Activated T-cell treated with anti-CD3 and anti-CD28 coated beads, Interleukin-2, amount 50 U/mL, for 24 hours (primary cell): ENCODE measurements at regions not wholly inside any gene's neighbourhood (a gene's known extent, or its start where the extent isn't known, plus 50 kb on each side); places are given as distances from the start of the nearest gene placed in this dataset.

Experiments used
- DNase-seq: peaks from one replicate; pipeline ENCODE4 v3.0.0-alpha.2; 2020
- H3K27ac Mint-ChIP-seq: 2 replicates; pipeline ENCODE4 v1.8.0; 2020; ENCODE audit warnings: mild to moderate bottlenecking, mixed read lengths
- H3K27me3 Mint-ChIP-seq: 2 replicates; pipeline ENCODE4 v1.8.0; 2020; ENCODE audit warnings: mixed read lengths
- H3K36me3 Mint-ChIP-seq: 2 replicates; pipeline ENCODE4 v1.8.0; 2020; ENCODE audit warnings: low read depth, mixed read lengths
- H3K4me1 Mint-ChIP-seq: 2 replicates; pipeline ENCODE4 v1.8.0; 2020; ENCODE audit warnings: low read depth, mixed read lengths
- H3K4me3 Mint-ChIP-seq: 2 replicates; pipeline ENCODE4 v1.8.0; 2020; ENCODE audit warnings: mild to moderate bottlenecking, moderate library complexity, mixed read lengths
- H3K9me3 Mint-ChIP-seq: 2 replicates; pipeline ENCODE4 v1.8.0; 2020; ENCODE audit warnings: mixed read lengths

- DNase-seq = no peak
- peaks cover 2% of the 10 kb centered on the region for H3K9me3 Mint-ChIP-seq
- peaks cover 10% of the 10 kb centered on the region for H3K4me1 Mint-ChIP-seq
- no peak overlapping the region for H3K27ac Mint-ChIP-seq
- no peak overlapping the region for H3K4me3 Mint-ChIP-seq
- H3K27me3 Mint-ChIP-seq = no peaks in the 10 kb centered on the region
- no peaks in the 10 kb centered on the region for H3K36me3 Mint-ChIP-seq
Observed at GRCh38 chr14:65920996-65921395, 508.5 kb downstream of the FUT8 start.

- no peak overlapping the region for H3K27ac Mint-ChIP-seq
- peaks cover 18% of the 10 kb centered on the region for H3K4me1 Mint-ChIP-seq
- H3K36me3 Mint-ChIP-seq = no peaks in the 10 kb centered on the region
- no peak overlapping the region for H3K4me3 Mint-ChIP-seq
- DNase-seq = no peak
- H3K27me3 Mint-ChIP-seq = no peaks in the 10 kb centered on the region
- no peaks in the 10 kb centered on the region for H3K9me3 Mint-ChIP-seq
Observed at GRCh38 chr14:65922142-65922541, 509.6 kb downstream of the FUT8 start.

- peaks cover 45% of the 10 kb centered on the region for H3K4me1 Mint-ChIP-seq
Observed at GRCh38 chr14:65926504-65926903, 514.0 kb downstream of the FUT8 start.

GRCh38 chr14:65926935-65927700 is 514.6 kb downstream of the FUT8 start:
- DNase-seq = no peak
- peak overlapping the region; percentile 54 for H3K27ac Mint-ChIP-seq
- H3K4me1 Mint-ChIP-seq = peaks cover 45% of the 10 kb centered on the region
- no peaks in the 10 kb centered on the region for H3K36me3 Mint-ChIP-seq
- no peaks in the 10 kb centered on the region for H3K9me3 Mint-ChIP-seq
- H3K27me3 Mint-ChIP-seq = no peaks in the 10 kb centered on the region
- no peak overlapping the region for H3K4me3 Mint-ChIP-seq

More at GRCh38 chr14:65926504-65926903, 514.0 kb downstream of the FUT8 start:
- Mint-ChIP-seq H3K9me3 (no peaks in the 10 kb centered on the region), H3K27ac (no peak overlapping the region), H3K36me3 (no peaks in the 10 kb centered on the region), H3K4me3 (no peak overlapping the region), H3K27me3 (no peaks in the 10 kb centered on the region)
- DNase-seq = no peak

GRCh38 chr14:65927931-65928356 is 515.4 kb downstream of the FUT8 start:
- peak; percentile 76 for DNase-seq
- Mint-ChIP-seq H3K27ac (peak overlapping the region; percentile 76), H3K9me3 (no peaks in the 10 kb centered on the region), H3K27me3 (no peaks in the 10 kb centered on the region), H3K36me3 (no peaks in the 10 kb centered on the region), H3K4me3 (peak overlapping the region; percentile 54), H3K4me1 (peaks cover 42% of the 10 kb centered on the region)

- Mint-ChIP-seq H3K4me3 (no peak overlapping the region), H3K4me1 (peaks cover 42% of the 10 kb centered on the region), H3K9me3 (no peaks in the 10 kb centered on the region), H3K27ac (peak overlapping the region; percentile 76), H3K27me3 (no peaks in the 10 kb centered on the region), H3K36me3 (no peaks in the 10 kb centered on the region)
- no peak for DNase-seq
Observed at GRCh38 chr14:65928995-65929394, 516.5 kb downstream of the FUT8 start.

- Mint-ChIP-seq H3K27me3 (no peaks in the 10 kb centered on the region), H3K27ac (no peak overlapping the region), H3K9me3 (peaks cover 9% of the 10 kb centered on the region), H3K36me3 (peaks cover 4% of the 10 kb centered on the region), H3K4me1 (peaks cover 34% of the 10 kb centered on the region), H3K4me3 (no peak overlapping the region)
- no peak for DNase-seq
Observed at GRCh38 chr14:65933400-65934069, 521.0 kb downstream of the FUT8 start.

GRCh38 chr14:65934070-65934435 is 521.5 kb downstream of the FUT8 start:
- H3K27ac Mint-ChIP-seq = no peak overlapping the region
- peaks cover 32% of the 10 kb centered on the region for H3K4me1 Mint-ChIP-seq
- H3K27me3 Mint-ChIP-seq = no peaks in the 10 kb centered on the region
- peaks cover 4% of the 10 kb centered on the region for H3K36me3 Mint-ChIP-seq
- H3K9me3 Mint-ChIP-seq = peaks cover 9% of the 10 kb centered on the region
- H3K4me3 Mint-ChIP-seq = no peak overlapping the region
- no peak for DNase-seq

- no peak for DNase-seq
- Mint-ChIP-seq H3K36me3 (peaks cover 4% of the 10 kb centered on the region), H3K27ac (peak overlapping the region; percentile 85), H3K9me3 (peaks cover 9% of the 10 kb centered on the region), H3K4me1 (peaks cover 39% of the 10 kb centered on the region), H3K27me3 (no peaks in the 10 kb centered on the region), H3K4me3 (no peak overlapping the region)
Observed at GRCh38 chr14:65936342-65936975, 523.9 kb downstream of the FUT8 start.

- H3K27me3 Mint-ChIP-seq = no peaks in the 10 kb centered on the region
- H3K9me3 Mint-ChIP-seq = peaks cover 9% of the 10 kb centered on the region
- peak overlapping the region; percentile 18 for H3K4me3 Mint-ChIP-seq
- peaks cover 39% of the 10 kb centered on the region for H3K4me1 Mint-ChIP-seq
- H3K27ac Mint-ChIP-seq = peak overlapping the region; percentile 85
- peaks cover 4% of the 10 kb centered on the region for H3K36me3 Mint-ChIP-seq
- DNase-seq = no peak
Observed at GRCh38 chr14:65937079-65937959, 524.8 kb downstream of the FUT8 start.

GRCh38 chr14:65937960-65938316 is 525.4 kb downstream of the FUT8 start:
- Mint-ChIP-seq H3K9me3 (peaks cover 9% of the 10 kb centered on the region), H3K36me3 (peaks cover 4% of the 10 kb centered on the region), H3K27me3 (no peaks in the 10 kb centered on the region), H3K4me1 (peaks cover 39% of the 10 kb centered on the region), H3K27ac (peak overlapping the region; percentile 85), H3K4me3 (no peak overlapping the region)
- no peak for DNase-seq

- Mint-ChIP-seq H3K4me1 (peaks cover 46% of the 10 kb centered on the region), H3K4me3 (no peak overlapping the region)
Observed at GRCh38 chr14:65938738-65939137, 526.2 kb downstream of the FUT8 start.

GRCh38 chr14:65939184-65939583 is 526.7 kb downstream of the FUT8 start:
- Mint-ChIP-seq H3K36me3 (peaks cover 4% of the 10 kb centered on the region), H3K27me3 (no peaks in the 10 kb centered on the region), H3K4me1 (peaks cover 46% of the 10 kb centered on the region), H3K9me3 (peaks cover 9% of the 10 kb centered on the region), H3K27ac (peak overlapping the region; percentile 2), H3K4me3 (no peak overlapping the region)
- no peak for DNase-seq

More at GRCh38 chr14:65938738-65939137, 526.2 kb downstream of the FUT8 start:
- H3K9me3 Mint-ChIP-seq = peaks cover 9% of the 10 kb centered on the region
- peak overlapping the region; percentile 66 for H3K27ac Mint-ChIP-seq
- H3K27me3 Mint-ChIP-seq = no peaks in the 10 kb centered on the region
- peaks cover 4% of the 10 kb centered on the region for H3K36me3 Mint-ChIP-seq
- no peak for DNase-seq

- Mint-ChIP-seq H3K27me3 (no peaks in the 10 kb centered on the region), H3K4me3 (no peak overlapping the region), H3K4me1 (peaks cover 46% of the 10 kb centered on the region), H3K9me3 (peaks cover 8% of the 10 kb centered on the region), H3K27ac (no peak overlapping the region), H3K36me3 (peaks cover 4% of the 10 kb centered on the region)
- DNase-seq = no peak
Observed at GRCh38 chr14:65940056-65940735, 527.7 kb downstream of the FUT8 start.
